ENCODE measurements at regions not wholly inside any gene's neighbourhood (a gene's known extent, or its start where the extent isn't known, plus 50 kb on each side); places are given as distances from the start of the nearest gene placed in this dataset.

GRCh38 chr3:36206956-36207580 is 173.2 kb upstream of the STAC start:
- H2AFZ ChIP-seq (ENCODE audit: low read depth), result no peak overlapping the region
- ChIA-PET POLR2A (no interaction called here), CTCF (no interaction called here)
- H3K36me3 ChIP-seq (replicated peaks in 1 of 2; ENCODE audit: control insufficient read depth in 1 of 2, insufficient read depth in 2 of 2, low read length in 1 of 2), result no peaks in the 10 kb centered on the region
- no peak overlapping the region for H3K4me2 ChIP-seq
- TF ChIP-seq MXI1 (IDR thresholded peaks at IDR 0.05; ENCODE audit: low read depth, low read length) (no peak), SMC3 (IDR thresholded peaks at IDR 0.05; ENCODE audit: low read depth, low read length) (no peak), USF1 (IDR thresholded peaks at IDR 0.05; ENCODE audit: borderline replicate concordance, low read depth) (no peak), TAF1 (IDR thresholded peaks at IDR 0.05; ENCODE audit: borderline replicate concordance, low read depth, low read length) (no peak), RFX5 (IDR thresholded peaks at IDR 0.05; ENCODE audit: low read length) (no peak), JUND (IDR thresholded peaks at IDR 0.05) (no peak), CHD2 (IDR thresholded peaks at IDR 0.05; ENCODE audit: low read length, partially characterized antibody) (no peak), FOXJ3 (CRISPR knock-in tag; IDR thresholded peaks at IDR 0.05) (no peak), CTCF (IDR thresholded peaks at IDR 0.05) (no peak), GABPA (IDR thresholded peaks at IDR 0.05; ENCODE audit: low read depth) (no peak), SIN3A (IDR thresholded peaks at IDR 0.05; ENCODE audit: borderline replicate concordance, low read depth, low read length) (no peak), NFIC (IDR thresholded peaks at IDR 0.05; ENCODE audit: borderline replicate concordance) (no peak), EZH2phosphoT487 (IDR thresholded peaks at IDR 0.05; ENCODE audit: borderline replicate concordance, low read depth) (no peak), GATA2 (CRISPR knock-in tag; IDR thresholded peaks at IDR 0.05) (no peak)
- H3K79me2 ChIP-seq (ENCODE audit: insufficient read depth), result no peaks in the 10 kb centered on the region
- no peaks in the 10 kb centered on the region for H3K9me2 ChIP-seq
- H3K27me3 ChIP-seq (ENCODE audit: insufficient read depth), result no peaks in the 10 kb centered on the region
- no peak overlapping the region for H3K4me3 ChIP-seq (ENCODE audit: low read depth in 2 of 2, low read length in 1 of 2)
- H3K4me1 ChIP-seq (ENCODE audit: control insufficient read depth in 1 of 2, insufficient read depth in 2 of 2, low read depth in 1 of 2, low read length in 1 of 2), result peaks cover under 1 to 3% of the 10 kb centered on the region in 2 experiments; a peak in 1 of 4 replicates
- 67% methylated on average over 4 of the region's 4 CpGs for WGBS (ENCODE audit: low lambda C conversion rate)
- no peak for DNase-seq
- no peaks in the 10 kb centered on the region for H3F3A ChIP-seq (replicated peaks; ENCODE audit: insufficient read depth)
- no peaks in the 10 kb centered on the region for H4K20me1 ChIP-seq (ENCODE audit: insufficient read depth)
- no peak overlapping the region for H3K27ac ChIP-seq (ENCODE audit: low read depth in 2 of 2, low read length in 1 of 2)
- no peak overlapping the region for H3K9ac ChIP-seq
- no peaks in the 10 kb centered on the region for H3K9me3 ChIP-seq
